DMS79 treated with DMSO at 0.1 percent for 48 hours (cell line): ENCODE measurements at regions not wholly inside any gene's neighbourhood (a gene's known extent, or its start where the extent isn't known, plus 50 kb on each side); places are given as distances from the start of the nearest gene placed in this dataset.

Experiments
- DNase-seq: peaks from one replicate; lab custom pipeline; 2025; lab: John Stamatoyannopoulos, UW

GRCh38 chr1:14190508-14190907 lies 408.0 kb upstream of the KAZN start:
- no peak for DNase-seq

GRCh38 chr1:14194511-14194910 lies 404.0 kb upstream of the KAZN start:
- DNase-seq = no peak

DNA sequence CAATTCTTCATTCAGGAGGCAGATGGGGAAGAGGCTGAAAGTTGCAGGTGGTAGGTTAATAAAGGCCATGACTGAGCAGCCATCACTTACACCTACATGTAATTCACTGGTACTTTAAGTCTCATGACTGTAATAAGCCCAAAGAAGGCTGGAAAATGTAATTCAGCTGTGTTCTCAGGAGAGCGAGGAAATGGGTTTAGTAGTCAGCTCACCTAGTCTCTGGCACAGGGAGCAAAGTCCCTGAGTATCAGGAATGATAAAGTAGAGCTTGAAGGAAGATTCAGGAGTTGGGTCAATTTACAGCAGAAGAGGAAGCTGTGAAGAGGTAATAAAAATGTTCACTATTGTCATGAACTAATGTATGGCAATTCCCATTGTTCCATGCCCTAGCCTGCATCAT lies 393.4 kb upstream of the KAZN start:
- no peak for DNase-seq

DNA sequence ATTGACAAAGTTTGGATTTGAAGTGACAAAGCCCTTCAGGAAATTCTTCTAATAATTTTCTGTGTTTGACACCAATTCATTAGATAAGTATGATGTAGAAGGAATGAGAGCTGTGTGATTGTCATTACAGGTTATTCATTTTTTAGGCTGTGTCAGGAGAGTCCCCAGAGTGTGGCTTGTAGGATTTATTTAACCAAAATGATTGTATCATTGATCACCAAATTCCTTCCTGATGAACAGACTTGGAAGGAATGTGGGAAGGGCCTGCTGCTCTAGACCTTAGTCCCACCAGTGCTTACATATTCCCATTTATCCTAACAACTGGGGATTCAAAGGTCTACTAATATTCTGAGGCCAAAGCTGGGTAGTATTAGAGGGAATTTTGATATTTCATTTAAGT lies 383.3 kb upstream of the KAZN start:
- no peak for DNase-seq

DNA sequence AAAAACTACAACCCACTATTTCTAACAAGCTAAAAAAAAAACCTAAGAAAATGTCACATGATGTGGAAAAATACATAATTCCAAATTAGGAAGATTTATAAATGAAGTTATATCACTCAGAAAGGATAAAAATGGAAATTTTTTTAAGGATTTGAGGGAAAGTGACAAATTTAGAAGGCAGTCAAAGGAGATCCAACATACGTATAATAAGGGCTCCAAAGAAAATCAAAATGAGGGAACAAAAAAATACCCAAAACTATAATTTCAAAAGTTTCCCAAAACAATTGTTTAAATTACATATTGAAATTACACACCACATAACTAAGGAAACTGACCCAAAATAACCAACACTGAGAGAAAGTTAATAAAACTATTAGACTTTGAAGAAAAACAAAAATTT lies 381.1 kb upstream of the KAZN start:
- DNase-seq = no peak

DNA sequence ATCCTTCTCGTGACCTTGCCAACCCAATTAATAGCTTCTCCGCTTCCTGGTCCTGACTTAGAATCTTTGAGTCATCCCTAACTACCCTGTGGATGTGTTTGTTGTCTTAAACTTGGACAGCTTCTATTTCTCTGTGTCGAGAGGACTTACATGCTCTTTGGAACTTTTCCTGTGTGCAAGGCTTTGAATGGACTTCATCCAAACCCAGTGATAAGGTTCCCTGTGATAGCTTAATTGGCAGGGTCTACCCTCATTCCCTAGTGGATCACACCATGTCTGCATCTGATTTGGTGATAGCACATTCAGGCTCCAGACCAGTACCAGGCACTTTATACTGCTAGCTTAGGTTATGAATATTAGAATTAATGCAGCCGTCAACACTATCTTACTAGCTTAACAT lies 378.2 kb upstream of the KAZN start:
- DNase-seq = no peak

GRCh38 chr1:14220811-14221210 lies 377.7 kb upstream of the KAZN start:
- no peak for DNase-seq

DNA sequence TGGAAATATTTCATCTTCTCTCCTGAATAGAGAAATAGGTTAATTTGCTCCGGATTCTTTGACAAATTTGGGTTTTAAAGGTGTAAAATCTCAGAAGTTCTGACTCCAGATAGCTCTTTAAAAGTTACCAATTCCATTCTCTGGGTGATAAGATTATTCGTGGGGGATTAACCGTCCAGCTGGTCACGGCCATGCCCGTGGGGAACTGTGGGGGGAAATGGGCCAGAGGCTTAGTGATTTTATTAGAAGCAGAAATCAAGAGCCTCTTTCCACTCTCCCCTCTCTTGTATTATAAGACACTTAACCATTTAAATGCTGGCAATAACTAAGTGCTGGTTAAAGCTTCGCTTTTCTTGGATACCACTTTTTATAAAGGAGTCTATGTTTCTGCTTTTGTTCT lies 376.4 kb upstream of the KAZN start:
- no peak for DNase-seq

DNA sequence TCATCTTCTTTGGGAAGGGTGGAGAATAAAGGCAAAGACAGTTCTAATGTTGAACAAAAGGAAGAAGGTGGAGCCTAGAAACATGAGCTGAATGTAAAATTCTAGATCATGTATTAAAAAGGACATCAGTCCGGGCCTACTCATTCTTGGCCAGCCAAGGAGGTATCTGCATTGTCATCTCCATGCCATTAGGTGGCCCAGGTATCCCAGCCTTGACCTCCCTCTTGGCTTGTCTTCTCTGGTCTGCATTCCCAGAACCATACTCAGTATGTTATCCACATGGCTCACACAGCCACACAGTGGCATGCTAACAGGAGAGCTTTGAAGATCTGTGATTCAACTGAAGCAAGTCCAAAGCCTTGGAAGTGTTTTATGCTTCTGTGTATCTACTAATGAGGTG lies 369.8 kb upstream of the KAZN start:
- no peak for DNase-seq

GRCh38 chr1:14233510-14233909 lies 365.0 kb upstream of the KAZN start:
- DNase-seq = no peak

- no peak for DNase-seq
Measured at GRCh38 chr1:14236097-14236496, 362.4 kb upstream of the KAZN start.

DNA sequence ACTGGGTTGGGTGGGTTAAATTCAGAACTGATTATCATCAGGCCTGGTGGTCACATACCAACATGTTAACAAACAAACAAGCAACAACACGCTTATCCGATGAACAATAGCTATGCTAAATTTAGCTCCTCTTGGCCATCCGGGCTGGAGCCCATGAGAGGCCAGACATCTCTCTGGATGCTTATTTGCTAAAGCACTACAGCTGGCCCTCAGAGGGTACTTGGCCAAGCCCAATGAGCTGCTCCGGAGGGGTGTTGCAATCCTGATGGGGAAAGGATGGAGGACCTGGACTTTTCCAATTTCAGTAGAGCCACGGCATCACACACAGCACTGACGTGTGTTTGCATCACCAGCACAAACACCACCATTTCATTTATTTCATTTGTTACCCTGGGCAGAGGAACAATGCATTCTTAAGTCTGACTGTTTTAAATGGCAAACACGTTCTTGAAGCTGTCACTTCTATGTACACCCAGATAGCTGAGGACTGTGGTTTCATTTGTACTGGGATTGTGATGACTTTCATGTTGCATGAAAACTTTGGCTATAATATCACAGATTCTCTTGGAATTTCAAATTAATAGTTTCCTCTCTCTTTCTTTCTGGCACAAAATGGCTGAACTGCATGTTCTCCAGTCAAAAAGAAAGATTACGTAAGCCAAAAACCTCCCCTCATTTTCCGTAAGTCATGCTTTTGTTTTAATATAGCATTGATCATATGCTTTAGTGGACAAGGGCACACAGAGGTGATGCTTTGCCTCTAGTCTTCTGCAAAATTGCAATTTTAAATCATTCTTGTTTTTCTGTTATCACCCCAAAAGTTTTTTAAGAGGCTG lies 359.8 kb upstream of the KAZN start:
- DNase-seq = peak; percentile 32

GRCh38 chr1:14240265-14240664 lies 358.2 kb upstream of the KAZN start:
- no peak for DNase-seq

DNA sequence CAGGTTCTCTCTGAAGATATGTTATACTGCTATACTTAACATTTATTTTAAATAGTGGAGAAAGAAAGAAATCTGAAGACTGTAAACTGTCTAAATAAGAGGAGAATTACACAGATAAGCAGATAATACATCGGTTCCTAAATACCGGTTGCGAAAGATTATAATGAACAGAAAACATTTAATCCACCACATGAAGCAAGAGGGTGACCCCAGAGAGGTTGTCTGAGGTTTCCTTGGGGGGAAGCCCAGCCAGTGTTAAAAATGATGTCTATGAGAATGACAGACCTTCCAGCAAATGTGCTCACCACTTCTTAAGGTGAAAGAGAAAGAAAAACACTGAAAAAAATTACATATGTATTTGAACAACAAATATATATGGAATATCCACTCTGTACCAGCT lies 356.4 kb upstream of the KAZN start:
- no peak for DNase-seq

DNA sequence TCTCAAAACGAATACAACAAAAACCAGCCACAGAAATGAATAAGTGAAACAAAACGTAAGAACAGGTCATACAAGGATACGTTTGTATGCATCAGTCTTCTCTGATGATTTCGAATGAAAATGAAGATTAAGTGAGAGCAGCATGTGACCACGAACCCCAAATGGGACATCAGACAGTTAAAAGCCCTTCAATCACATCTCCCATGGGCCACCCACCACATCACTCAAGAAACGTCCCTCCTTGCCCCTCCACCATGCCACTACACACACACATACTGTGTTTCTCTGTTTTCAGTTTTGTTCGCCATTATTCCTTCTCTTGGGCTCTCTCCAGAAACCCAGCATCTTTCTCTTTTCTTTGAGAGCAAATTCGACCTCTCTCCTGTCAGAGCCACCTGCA lies 355.6 kb upstream of the KAZN start:
- no peak for DNase-seq

DNA sequence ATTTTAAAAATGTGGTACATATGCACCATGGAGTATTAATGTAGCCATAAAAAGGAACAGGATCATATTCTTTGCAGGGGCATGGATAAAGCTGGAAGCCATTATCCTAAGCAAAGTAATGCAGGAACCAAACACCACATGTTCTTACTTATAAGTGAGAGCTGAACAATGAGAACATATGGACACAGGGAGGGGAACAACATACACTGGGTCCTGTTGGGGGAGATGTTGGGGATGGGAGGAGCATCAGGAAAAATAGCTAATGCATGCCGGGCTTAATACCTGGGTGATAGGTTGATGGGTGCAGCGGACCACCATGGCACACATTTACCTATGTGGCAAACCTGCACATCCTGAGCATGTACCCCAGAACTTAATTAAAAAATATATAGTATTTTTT lies 352.5 kb upstream of the KAZN start:
- DNase-seq = no peak

DNA sequence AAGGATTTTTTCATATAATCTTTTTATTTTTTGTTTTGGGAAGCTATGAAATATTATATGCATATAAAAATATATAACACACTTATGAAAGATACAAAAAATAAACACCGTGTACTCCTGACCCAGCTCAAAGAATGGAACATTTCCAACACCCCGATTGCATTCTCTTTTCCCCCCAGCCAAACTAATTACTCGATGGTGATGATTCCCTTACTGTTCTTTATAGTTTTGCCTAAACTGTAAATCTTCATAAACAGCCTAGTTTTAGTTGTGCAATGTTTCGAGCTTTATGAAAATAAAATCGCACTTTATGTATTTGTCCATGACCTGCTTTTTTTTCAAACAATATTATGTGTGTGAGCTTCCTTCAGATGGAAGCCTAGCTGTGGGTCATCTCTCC lies 352.0 kb upstream of the KAZN start:
- DNase-seq = no peak

DNA sequence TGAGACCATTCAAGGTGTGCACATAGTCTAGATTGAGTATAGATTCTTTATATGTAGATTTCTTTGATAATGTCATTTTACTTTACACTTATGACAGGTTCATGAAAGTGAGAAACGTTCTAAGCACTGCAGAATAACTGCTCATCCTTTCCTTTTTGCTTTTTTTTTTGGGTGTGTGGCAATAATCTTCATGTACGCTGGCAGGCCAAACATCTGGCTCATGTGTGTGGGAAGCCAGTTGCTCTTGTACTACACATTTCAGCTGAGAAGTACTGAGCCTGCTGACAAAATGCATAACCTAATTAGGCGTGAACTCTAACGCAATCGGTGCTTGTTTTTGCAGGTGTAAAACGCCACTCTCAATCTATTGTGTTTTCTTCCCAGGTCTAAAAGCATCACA lies 350.8 kb upstream of the KAZN start:
- DNase-seq = no peak

- no peak for DNase-seq
Measured at GRCh38 chr1:14251871-14252270, 346.6 kb upstream of the KAZN start.

GRCh38 chr1:14253676-14254075 lies 344.8 kb upstream of the KAZN start:
- DNase-seq = no peak

DNA sequence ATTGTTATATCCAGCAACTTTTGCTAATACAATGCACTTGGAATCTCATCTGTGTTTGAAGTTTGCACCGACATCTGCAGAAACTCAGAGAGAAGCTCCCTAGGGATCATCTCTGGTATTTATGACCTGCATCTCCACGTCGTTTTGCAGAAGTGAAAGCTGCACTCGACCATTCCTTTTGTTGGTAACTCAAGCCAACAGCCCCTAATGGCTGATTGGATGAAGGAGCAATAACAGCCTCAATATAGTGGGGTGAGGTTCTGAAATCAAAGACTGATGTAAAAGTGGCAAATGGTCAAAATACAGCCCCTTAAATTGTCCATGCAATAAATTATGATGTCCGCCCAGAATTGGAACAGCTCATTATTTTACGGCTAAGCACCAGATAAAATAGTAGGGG lies 344.2 kb upstream of the KAZN start:
- peak; percentile 44 for DNase-seq

- no peak for DNase-seq
Measured at GRCh38 chr1:14255233-14255632, 343.3 kb upstream of the KAZN start.

DNA sequence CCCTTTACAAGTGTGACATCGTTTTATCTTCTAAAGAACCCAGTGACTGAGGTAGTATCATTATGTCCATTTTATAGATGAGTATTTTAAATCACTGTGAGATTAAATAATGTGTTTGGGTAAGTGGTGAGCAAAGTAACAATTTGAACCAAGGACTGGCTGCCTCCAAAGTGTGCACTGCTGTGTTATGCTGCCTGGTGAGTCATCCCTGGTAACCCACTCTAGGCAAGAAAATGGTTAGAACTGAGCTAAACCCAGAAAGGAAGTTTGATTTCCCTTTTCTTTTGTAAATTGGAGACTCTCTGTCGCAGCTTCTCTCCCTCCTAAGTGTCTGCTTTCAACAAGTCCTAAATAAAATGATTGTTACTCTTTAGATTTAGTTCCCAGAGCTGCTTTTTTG lies 342.8 kb upstream of the KAZN start:
- DNase-seq = no peak

- no peak for DNase-seq
Measured at GRCh38 chr1:14259191-14259757, 339.2 kb upstream of the KAZN start.
